ENCODE measurements at regions not wholly inside any gene's neighbourhood (a gene's known extent, or its start where the extent isn't known, plus 50 kb on each side); places are given as distances from the start of the nearest gene placed in this dataset.

- TF ChIP-seq CTCF (IDR thresholded peaks at IDR 0.05; ENCODE audit: poor library complexity, severe bottlenecking) (no peak), RAD21 (conservative IDR thresholded peaks at IDR 0.05) (no peak), POLR2AphosphoS5 (IDR thresholded peaks at IDR 0.05) (no peak), EZH2 (IDR thresholded peaks at IDR 0.05; ENCODE audit: borderline replicate concordance, insufficient read depth, low read length, poor library complexity, severe bottlenecking) (no peak), REST (IDR thresholded peaks at IDR 0.05; ENCODE audit: borderline replicate concordance) (no peak), TAF1 (IDR thresholded peaks at IDR 0.05; ENCODE audit: low read depth) (no peak)
Observed at GRCh38 chr2:120854014-120854620, 118.4 kb downstream of the GLI2 start.

All from neural cell (in vitro differentiated cells).